Gastrocnemius medialis (tissue), 4 donors: ENCODE measurements at regions not wholly inside any gene's neighbourhood (a gene's known extent, or its start where the extent isn't known, plus 50 kb on each side); places are given as distances from the start of the nearest gene placed in this dataset.

Experiments
- CTCF ChIP-seq, 5 experiments: fragments of 450-650 bp in 3 of 5; fragments of 200-600 bp in 2 of 5; sonication (generic) in 2 of 5; IDR thresholded peaks in 4 of 5; conservative IDR thresholded peaks in 1 of 5; 1 replicate in 4 of 5; 2 replicates in 1 of 5; pipeline ENCODE4 v1.5.1; 2016 to 2019; ENCODE audit warnings: antibody characterized with exemption in 5 of 5, mild to moderate bottlenecking in 3 of 5, moderate library complexity in 3 of 5
- POLR2A ChIP-seq, 2 donors: fragments of 450-650 bp; IDR thresholded peaks; one replicate each; pipeline ENCODE4 v1.6.1; 2017; ENCODE audit warnings: antibody characterized with exemption in 2 of 2, mild to moderate bottlenecking in 2 of 2, moderate library complexity in 2 of 2

GRCh38 chr6:11926594-11927407 is 85.3 kb upstream of the HIVEP1 start:
- TF ChIP-seq POLR2A (IDR thresholded peaks at IDR 0.05) = no peak
- no peak for TF ChIP-seq CTCF (IDR thresholded peaks at IDR 0.05 in 4 of 5, conservative IDR thresholded peaks at IDR 0.05 in 1 of 5)
